ENCODE measurements at regions not wholly inside any gene's neighbourhood (a gene's known extent, or its start where the extent isn't known, plus 50 kb on each side); places are given as distances from the start of the nearest gene placed in this dataset.

DNA sequence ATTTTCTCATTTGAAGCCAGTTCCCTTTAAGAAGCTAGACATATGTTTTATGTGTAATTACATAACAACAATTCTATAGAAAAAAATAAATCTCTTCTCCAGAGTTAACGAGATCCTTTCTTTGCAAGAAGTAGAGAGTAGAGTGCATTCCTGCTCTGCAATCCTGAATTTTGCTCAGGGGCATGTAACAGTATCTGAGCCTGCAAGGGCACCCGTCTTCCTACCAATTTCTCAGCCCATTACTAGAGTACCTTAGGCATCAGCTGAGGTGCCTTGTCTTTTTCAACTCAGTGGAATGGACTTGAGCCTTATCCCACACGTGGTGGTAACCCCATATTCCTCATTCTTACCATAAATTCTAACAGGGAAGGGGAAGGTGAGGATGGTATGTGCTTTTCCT is 205.9 kb downstream of the IKZF2 start:
- TF ChIP-seq, protein P1, sequence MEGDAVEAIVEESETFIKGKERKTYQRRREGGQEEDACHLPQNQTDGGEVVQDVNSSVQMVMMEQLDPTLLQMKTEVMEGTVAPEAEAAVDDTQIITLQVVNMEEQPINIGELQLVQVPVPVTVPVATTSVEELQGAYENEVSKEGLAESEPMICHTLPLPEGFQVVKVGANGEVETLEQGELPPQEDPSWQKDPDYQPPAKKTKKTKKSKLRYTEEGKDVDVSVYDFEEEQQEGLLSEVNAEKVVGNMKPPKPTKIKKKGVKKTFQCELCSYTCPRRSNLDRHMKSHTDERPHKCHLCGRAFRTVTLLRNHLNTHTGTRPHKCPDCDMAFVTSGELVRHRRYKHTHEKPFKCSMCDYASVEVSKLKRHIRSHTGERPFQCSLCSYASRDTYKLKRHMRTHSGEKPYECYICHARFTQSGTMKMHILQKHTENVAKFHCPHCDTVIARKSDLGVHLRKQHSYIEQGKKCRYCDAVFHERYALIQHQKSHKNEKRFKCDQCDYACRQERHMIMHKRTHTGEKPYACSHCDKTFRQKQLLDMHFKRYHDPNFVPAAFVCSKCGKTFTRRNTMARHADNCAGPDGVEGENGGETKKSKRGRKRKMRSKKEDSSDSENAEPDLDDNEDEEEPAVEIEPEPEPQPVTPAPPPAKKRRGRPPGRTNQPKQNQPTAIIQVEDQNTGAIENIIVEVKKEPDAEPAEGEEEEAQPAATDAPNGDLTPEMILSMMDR (IDR thresholded peaks at IDR 0.05; ENCODE audit: borderline replicate concordance, control extremely low read depth, extremely low read depth, insufficient read depth, missing control alignments), result no peak
- no peak for DNase-seq (ENCODE audit: low spot score)
- in situ Hi-C loops (cut with MboI; ENCODE audit: low sequenced_read_pairs, unreplicated experiment), result no loop called here

DNA sequence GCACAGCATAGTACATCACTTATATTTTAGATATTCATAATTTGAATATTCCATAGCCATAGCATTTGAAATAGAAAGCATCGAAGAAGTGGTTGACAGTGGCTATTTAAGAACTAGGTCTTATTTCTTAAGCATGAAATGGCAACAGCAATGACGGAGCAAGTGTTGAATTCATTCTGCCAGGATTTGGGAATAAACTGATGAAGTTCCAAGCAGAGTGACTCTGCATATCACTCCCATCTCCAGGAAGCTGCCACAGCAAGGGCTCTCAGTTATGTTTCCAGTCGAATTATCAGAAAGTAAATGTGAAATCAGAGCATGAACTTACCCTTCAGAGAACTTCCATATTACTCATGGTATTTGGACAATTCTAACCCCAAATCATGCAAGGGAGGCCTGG is 208.1 kb downstream of the IKZF2 start:
- no peak for DNase-seq (ENCODE audit: low spot score)
- TF ChIP-seq, protein P1 (IDR thresholded peaks at IDR 0.05; ENCODE audit: borderline replicate concordance, control extremely low read depth, extremely low read depth, insufficient read depth, missing control alignments), result no peak
- in situ Hi-C loops (cut with MboI; ENCODE audit: low sequenced_read_pairs, unreplicated experiment), result no loop called here

DNA sequence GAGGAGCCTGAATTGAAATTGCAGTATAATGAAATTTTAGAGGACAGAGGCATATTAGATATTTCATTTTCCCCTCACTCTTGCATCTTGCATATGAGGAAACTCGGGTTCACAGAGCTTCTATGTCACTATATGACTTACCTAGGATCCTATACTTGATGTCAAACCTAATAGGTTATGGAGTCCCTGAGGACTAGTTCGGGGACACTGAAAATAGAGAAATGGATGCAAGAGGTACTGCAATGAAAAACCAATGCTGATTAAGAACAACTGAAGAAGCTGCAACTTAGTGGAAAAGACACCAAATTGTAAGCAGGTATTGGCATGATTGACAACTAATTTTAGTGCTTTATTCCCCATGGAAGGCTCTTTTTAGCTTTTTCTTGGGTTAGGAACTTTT is 210.1 kb downstream of the IKZF2 start:
- in situ Hi-C loops (cut with MboI; ENCODE audit: low sequenced_read_pairs, unreplicated experiment), result no loop called here
- no peak for DNase-seq (ENCODE audit: low spot score)
- TF ChIP-seq, protein P1 (IDR thresholded peaks at IDR 0.05; ENCODE audit: borderline replicate concordance, control extremely low read depth, extremely low read depth, insufficient read depth, missing control alignments), result no peak

DNA sequence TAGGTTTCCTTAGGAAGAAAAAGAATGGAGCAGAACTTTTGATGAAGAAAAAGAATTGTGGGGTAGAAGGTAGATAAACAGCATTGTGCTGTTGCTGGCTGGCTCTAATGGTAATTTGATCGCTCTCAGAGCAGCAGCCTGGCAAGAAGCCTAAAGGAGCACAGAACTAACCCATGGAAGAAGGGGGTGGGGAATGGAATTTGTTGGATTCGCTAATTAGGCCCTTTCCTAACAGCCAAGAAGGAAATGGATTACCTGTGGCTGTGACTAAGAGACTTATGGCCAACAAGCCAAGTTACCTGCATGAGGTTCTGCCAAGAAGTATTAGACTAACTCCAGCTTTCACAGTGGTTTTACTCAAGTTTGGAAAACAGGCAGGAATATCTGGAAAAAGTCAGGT is 210.6 kb downstream of the IKZF2 start:
- DNase-seq (ENCODE audit: low spot score), result no peak
- TF ChIP-seq, protein P1 (IDR thresholded peaks at IDR 0.05; ENCODE audit: borderline replicate concordance, control extremely low read depth, extremely low read depth, insufficient read depth, missing control alignments), result no peak
- in situ Hi-C loops (cut with MboI; ENCODE audit: low sequenced_read_pairs, unreplicated experiment), result no loop called here

DNA sequence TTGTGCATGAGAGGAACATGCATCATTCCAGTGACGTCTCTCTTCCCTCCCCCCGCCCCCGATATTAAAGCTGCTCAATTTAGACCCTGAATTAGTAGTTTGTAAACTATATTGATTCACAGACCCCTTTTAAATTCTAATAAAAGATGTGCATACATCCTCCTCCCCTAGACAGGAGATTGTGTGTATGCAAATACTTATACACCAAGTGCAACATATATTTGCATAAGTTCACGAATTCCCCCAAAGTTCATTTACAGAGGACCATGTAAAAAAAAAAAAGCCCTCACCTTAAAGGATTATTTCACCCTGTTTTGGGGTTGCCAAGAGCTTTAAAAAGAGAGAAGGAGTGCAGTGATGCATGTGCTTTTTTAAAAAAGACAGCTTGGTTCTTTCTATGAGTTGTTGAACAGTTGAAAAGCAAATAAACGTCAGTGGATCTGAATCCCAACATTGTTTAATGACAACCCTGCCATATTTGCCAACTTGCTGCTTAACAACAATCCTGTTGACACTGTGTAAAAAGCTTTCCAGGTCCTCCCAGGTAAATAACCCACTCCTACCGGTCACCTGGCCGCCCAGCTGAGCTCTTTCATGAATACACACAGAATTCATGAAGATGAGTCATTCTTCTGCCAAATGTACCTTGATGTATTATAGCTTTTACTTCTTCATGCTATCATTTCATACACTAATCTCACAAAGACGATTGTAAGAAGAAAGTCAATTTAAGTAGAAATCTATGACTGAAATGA is 211.5 kb downstream of the IKZF2 start:
- in situ Hi-C loops (cut with MboI; ENCODE audit: low sequenced_read_pairs, unreplicated experiment), result no loop called here
- DNase-seq (ENCODE audit: low spot score), result no peak
- TF ChIP-seq, protein P1 (IDR thresholded peaks at IDR 0.05; ENCODE audit: borderline replicate concordance, control extremely low read depth, extremely low read depth, insufficient read depth, missing control alignments), result no peak

DNA sequence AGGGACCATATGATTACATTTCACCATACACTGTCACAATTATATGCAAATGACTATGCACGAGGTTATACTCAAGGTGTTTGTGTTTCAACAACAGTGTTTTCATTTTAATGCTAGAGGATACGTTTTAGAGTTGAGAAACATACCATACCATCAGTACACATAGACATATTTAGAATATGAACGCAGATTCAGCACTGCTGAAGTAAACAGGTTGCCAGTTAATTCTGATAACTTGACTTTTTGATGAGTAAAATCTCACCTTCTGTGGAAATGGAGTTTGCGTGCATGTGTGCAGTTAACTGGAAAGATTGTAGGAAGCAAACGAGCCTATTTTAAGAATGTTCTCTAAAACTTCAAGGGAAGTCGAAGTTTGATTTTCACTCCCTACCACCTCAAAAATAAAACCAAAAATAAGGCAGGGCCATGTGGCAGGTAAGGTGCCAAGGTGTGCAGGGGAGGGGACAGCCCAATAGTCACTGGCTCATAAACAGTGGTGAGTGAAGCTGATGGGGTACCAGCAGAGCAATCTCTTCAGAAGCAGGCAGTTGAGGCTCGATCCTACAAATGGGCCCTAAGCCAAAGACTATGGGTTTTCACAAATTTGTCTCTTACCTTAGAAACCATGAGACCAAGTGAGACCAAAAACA is 213.1 kb downstream of the IKZF2 start:
- TF ChIP-seq, protein P1 (IDR thresholded peaks at IDR 0.05; ENCODE audit: borderline replicate concordance, control extremely low read depth, extremely low read depth, insufficient read depth, missing control alignments), result no peak
- in situ Hi-C loops (cut with MboI; ENCODE audit: low sequenced_read_pairs, unreplicated experiment), result no loop called here

More for the DNA sequence above, 213.1 kb downstream of the IKZF2 start:
- DNase-seq (ENCODE audit: low spot score), result no peak
